ENCODE measurements at regions not wholly inside any gene's neighbourhood (a gene's known extent, or its start where the extent isn't known, plus 50 kb on each side); places are given as distances from the start of the nearest gene placed in this dataset.

DNA sequence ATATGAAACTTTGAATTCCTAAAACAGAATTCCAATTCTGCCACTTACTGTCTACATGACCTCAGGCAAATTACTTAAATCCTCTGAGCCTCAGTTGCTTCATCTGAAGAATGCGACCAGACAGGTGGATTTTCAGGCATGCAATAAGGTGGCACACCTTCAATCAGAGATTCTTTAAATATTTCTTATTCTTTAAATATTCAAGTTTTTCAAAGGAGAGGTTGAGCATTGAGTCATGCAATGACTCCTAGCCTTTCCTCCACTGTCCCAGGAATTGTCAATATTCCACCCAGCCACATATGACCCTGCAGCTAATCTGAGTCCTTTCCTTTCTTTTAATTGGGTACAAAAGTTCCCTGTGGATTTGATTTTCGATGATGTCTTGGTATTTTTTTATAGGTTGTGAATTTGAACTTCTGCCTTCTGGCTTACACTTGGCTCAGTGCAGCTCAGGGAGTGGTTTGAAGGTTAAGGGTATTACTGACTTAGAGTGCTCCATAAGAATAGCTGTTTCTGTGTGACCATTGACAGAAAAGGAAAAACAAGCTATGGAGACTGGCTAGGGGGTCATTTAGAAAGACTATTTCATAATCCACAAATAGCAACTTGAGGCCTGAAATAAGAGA lies 52.2 kb upstream of the PRDX6 start:
- DNase-seq = no peak

DNA sequence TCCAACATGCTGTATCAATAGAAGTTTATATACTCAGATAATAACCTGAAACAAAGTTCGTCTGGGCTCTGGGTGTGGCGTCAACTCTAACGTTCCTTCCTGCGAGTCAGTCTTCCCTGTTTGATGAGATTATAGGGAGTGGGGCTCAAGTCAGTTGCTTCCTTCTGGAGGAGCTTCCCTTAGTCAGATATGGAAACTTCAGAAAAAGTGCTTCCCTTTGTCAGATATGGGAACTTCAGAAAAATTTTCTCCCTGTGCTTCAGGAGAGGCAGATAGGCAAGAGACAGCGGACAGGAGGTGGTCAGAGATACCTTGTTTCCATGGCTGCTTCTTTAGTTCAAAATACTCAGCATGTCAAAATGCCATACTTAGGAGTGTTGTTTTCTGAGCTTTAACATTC lies 51.1 kb upstream of the PRDX6 start:
- DNase-seq = no peak

DNA sequence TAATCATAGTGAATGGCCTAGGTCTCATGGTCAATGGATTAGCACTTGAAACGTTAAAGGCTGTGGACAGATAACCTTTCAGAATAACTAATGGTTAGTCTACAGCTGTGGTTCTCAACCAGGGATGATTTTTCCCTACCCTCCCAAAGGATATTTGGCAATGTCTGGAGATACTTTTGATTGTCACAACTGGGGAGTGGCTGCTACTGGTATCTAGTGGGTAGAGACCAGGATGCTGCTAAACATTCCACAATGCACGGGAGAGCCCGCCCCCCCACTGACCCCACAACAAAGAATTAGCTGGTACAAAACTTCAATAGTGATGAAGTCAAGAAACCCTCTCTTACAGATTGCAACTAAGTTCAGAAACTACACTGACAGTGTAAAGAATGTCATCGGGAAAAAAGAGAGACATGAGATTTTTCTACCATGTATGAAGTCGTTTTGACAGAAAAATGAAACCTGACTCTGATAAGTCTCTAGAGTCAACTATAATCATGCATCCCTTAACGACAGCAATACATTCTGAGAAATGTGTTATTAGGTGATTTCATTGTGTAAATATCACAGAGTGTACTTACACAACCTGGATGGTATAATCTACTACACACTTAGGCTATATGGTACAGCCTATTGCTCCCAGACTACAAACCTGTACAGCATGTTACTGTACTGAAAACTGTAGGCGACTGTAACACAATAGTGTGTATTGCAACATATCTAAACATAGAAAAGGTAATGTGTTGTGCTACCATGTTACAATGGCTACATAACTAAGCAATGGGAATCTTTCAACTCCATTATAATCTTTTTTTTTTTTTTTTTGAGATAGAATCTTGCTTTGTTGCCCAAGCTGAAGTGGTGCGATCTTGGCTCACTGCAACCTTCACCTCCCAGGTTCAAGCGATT lies 49.7 kb upstream of the PRDX6 start:
- no peak for DNase-seq
